ENCODE measurements at regions not wholly inside any gene's neighbourhood (a gene's known extent, or its start where the extent isn't known, plus 50 kb on each side); places are given as distances from the start of the nearest gene placed in this dataset.

DNA sequence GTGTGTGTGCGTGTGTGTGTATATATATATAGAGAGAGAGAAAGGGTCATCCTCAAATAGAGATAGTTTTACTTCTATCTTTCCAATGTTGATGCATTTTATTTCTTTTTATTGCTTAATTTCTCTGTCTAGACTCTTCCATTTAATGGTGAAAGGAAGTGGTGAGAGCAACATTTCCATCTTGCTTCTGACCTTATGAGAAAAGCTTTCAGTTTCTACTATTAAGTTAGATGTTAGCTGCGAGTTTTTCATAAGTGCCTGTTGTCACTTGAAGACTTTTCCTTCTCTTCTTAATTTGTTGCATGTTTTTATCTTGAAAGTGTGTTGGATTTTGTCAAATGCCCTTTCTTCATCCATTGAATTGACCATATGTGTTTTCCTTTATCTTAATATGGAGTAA, 304.4 kb upstream of the FAR2 start:
- TF ChIP-seq, protein P1, sequence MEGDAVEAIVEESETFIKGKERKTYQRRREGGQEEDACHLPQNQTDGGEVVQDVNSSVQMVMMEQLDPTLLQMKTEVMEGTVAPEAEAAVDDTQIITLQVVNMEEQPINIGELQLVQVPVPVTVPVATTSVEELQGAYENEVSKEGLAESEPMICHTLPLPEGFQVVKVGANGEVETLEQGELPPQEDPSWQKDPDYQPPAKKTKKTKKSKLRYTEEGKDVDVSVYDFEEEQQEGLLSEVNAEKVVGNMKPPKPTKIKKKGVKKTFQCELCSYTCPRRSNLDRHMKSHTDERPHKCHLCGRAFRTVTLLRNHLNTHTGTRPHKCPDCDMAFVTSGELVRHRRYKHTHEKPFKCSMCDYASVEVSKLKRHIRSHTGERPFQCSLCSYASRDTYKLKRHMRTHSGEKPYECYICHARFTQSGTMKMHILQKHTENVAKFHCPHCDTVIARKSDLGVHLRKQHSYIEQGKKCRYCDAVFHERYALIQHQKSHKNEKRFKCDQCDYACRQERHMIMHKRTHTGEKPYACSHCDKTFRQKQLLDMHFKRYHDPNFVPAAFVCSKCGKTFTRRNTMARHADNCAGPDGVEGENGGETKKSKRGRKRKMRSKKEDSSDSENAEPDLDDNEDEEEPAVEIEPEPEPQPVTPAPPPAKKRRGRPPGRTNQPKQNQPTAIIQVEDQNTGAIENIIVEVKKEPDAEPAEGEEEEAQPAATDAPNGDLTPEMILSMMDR (IDR thresholded peaks at IDR 0.05; ENCODE audit: extremely low read depth, insufficient read depth, missing control alignments), result no peak
- DNase-seq (ENCODE audit: low spot score), result no peak
- in situ Hi-C loops (cut with MboI; ENCODE audit: low pct_unique_long_range_greater_than_20kb, low sequenced_read_pairs, unreplicated experiment), result no loop called here

DNA sequence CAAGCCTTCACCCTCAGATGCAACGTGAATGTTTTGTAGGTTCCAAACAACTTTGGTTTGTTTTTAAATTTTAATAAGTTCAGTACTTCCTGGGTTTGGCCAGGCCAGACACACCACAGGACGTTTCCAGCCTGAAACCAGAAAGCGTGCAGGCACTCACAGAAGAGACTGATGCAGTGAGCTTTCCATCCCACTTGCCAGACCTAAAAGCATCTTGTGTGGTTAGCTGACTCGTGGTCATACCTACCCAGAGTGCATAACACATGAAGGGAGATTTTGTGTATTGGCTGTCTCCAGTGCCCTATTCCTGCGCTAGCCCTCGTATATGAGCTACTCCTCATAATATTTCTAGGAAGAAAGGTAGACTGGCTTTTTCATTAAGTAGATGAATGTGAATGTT, 297.3 kb upstream of the FAR2 start:
- no peak for DNase-seq (ENCODE audit: low spot score)
- TF ChIP-seq, protein P1 (IDR thresholded peaks at IDR 0.05; ENCODE audit: extremely low read depth, insufficient read depth, missing control alignments), result no peak
- in situ Hi-C loops (cut with MboI; ENCODE audit: low pct_unique_long_range_greater_than_20kb, low sequenced_read_pairs, unreplicated experiment), result loop anchor here (25.0 kb wide), 1 partner anchor 1114 kb away; no protein-coding TSS in a partner anchor

DNA sequence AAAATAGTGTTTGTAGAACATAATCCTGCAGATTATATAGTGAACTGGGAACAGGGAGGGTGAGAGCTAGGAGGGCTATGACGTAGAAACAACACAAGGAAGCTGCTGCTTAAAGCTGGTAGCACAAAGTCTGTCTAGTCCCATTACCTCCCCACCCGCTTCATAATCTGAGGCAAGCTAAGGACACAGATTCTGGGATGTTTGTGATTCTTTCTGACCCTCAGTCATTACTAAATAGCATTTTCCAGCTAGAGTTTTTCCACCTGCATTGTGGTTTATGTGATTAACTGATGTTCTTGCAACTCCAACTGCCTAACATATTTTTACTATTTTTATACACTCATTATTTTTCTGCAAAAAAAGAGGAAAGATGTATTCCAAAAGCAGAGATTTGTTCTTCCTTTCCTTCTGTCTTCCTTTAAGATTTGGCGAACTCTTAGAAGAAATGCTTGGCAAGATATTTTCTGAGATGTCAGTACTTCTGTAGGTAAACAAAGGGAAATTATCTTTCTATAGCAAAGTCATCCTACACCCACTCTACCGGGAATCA, 293.2 kb upstream of the FAR2 start:
- DNase-seq (ENCODE audit: low spot score), result no peak
- in situ Hi-C loops (cut with MboI; ENCODE audit: low pct_unique_long_range_greater_than_20kb, low sequenced_read_pairs, unreplicated experiment), result loop anchor here (25.0 kb wide), 1 partner anchor 1119 kb away; no protein-coding TSS in a partner anchor
- TF ChIP-seq, protein P1 (IDR thresholded peaks at IDR 0.05; ENCODE audit: extremely low read depth, insufficient read depth, missing control alignments), result no peak

DNA sequence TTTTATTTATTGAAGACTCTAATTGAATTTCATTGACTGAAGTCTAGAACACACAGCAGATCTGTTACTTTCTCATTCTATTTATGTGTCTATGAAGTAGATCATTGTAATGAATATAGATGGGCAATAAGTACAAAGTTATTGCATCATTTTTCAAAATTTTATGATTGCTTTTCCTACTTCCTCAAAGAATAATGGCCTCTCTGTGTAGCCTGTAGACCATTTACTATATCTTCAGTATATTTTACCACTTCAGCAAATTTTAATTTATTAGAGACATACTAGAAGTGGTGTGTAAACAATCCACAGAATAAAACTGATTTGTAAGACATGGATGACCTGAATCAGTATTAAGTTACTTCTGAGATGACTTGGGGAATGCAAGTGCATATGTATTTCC, 291.7 kb upstream of the FAR2 start:
- in situ Hi-C loops (cut with MboI; ENCODE audit: low pct_unique_long_range_greater_than_20kb, low sequenced_read_pairs, unreplicated experiment), result loop anchor here (25.0 kb wide), 1 partner anchor 1120 kb away; no protein-coding TSS in a partner anchor
- TF ChIP-seq, protein P1 (IDR thresholded peaks at IDR 0.05; ENCODE audit: extremely low read depth, insufficient read depth, missing control alignments), result no peak
- DNase-seq (ENCODE audit: low spot score), result no peak

DNA sequence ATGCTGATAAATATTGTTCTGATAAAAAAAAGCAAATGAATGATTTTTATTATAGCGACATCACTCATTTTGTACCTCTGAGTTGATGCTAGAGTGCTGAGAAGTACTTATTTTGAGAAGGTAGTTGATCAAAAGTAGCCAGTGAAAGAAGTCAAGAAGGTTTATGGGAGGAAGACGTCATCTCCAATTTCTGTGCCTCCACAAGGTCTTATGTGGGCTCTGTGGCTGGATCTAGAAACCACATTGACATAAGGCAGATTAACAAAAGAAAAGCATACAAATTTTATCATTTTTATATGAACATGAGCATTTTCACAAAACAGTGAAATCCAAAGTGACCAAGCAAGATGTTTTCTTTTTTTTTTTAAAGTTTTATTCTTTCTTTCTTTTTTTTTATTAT, 289.5 kb upstream of the FAR2 start:
- TF ChIP-seq, protein P1 (IDR thresholded peaks at IDR 0.05; ENCODE audit: extremely low read depth, insufficient read depth, missing control alignments), result no peak
- in situ Hi-C loops (cut with MboI; ENCODE audit: low pct_unique_long_range_greater_than_20kb, low sequenced_read_pairs, unreplicated experiment), result loop anchor here (25.0 kb wide), 1 partner anchor 1122 kb away; no protein-coding TSS in a partner anchor
- DNase-seq (ENCODE audit: low spot score), result no peak

DNA sequence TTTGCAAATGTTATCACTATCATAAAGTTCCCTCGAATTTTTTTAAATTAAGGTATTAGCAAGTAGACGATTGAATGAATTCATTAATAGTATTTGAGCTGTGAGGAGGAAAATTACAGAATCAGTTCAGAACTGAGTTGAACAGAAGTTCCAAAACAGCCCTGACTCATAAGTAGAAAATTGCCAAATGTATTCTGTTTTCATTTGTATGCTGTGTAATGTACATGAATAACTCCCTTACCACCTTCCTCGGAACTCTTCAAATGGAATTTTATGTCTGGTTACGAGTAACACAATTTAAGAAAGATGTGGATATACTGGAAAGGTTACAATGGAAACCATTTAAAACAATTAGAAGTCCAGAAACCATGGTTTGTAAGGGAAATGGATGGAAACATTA, 283.3 kb upstream of the FAR2 start:
- TF ChIP-seq, protein P1 (IDR thresholded peaks at IDR 0.05; ENCODE audit: extremely low read depth, insufficient read depth, missing control alignments), result no peak
- in situ Hi-C loops (cut with MboI; ENCODE audit: low pct_unique_long_range_greater_than_20kb, low sequenced_read_pairs, unreplicated experiment), result loop anchor here (25.0 kb wide), 1 partner anchor 1128 kb away; no protein-coding TSS in a partner anchor
- no peak for DNase-seq (ENCODE audit: low spot score)

All from GM13977 (cell line).